HS-27A (cell line): ENCODE measurements at regions not wholly inside any gene's neighbourhood (a gene's known extent, or its start where the extent isn't known, plus 50 kb on each side); places are given as distances from the start of the nearest gene placed in this dataset.
"Not testable (repeated sequence)": the region's sequence is repeated elsewhere in the genome, so short reads cannot be mapped to it uniquely, and the experiment has no call there.

Experiments
- DNase-seq: peaks from one replicate; pipeline ENCODE4 v3.0.0-alpha.2; 2012; ENCODE audit warnings: low read depth, missing footprints

- no peak for DNase-seq
Observed at GRCh38 chr10:8338177-8338766, 283.8 kb downstream of the GATA3 start.

GRCh38 chr10:8344756-8345155 is 290.3 kb downstream of the GATA3 start:
- DNase-seq = no peak

GRCh38 chr10:8346861-8347260 is 292.4 kb downstream of the GATA3 start:
- DNase-seq = no peak

- DNase-seq = not testable (repeated sequence)
Observed at GRCh38 chr10:8347614-8348013, 293.1 kb downstream of the GATA3 start.

- no peak for DNase-seq
Observed at GRCh38 chr10:8349610-8350249, 295.2 kb downstream of the GATA3 start.

- no peak for DNase-seq
Observed at GRCh38 chr10:8350250-8350967, 295.9 kb downstream of the GATA3 start.

- DNase-seq = no peak
Observed at GRCh38 chr10:8352171-8353075, 297.9 kb downstream of the GATA3 start.

- no peak for DNase-seq
Observed at GRCh38 chr10:8356283-8356682, 301.8 kb downstream of the GATA3 start.

- DNase-seq = no peak
Observed at GRCh38 chr10:8359467-8359866, 305.0 kb downstream of the GATA3 start.

- no peak for DNase-seq
Observed at GRCh38 chr10:8360365-8360764, 305.9 kb downstream of the GATA3 start.

- no peak for DNase-seq
Observed at GRCh38 chr10:8360814-8361509, 306.5 kb downstream of the GATA3 start.

- DNase-seq = no peak
Observed at GRCh38 chr10:8361510-8361844, 307.0 kb downstream of the GATA3 start.

- peak; percentile 92 for DNase-seq
Observed at GRCh38 chr10:8365935-8366911, 311.7 kb downstream of the GATA3 start.

GRCh38 chr10:8367672-8368411 is 313.4 kb downstream of the GATA3 start:
- DNase-seq = not testable (repeated sequence)

GRCh38 chr10:8369666-8370065 is 315.2 kb downstream of the GATA3 start:
- no peak for DNase-seq

GRCh38 chr10:8374334-8374733 is 319.8 kb downstream of the GATA3 start:
- DNase-seq = no peak

GRCh38 chr10:8375137-8375536 is 320.6 kb downstream of the GATA3 start:
- no peak for DNase-seq

GRCh38 chr10:8378198-8378983 is 323.9 kb downstream of the GATA3 start:
- no peak for DNase-seq
